C1 segment of cervical spinal cord (tissue), 14 donors: ENCODE measurements at regions not wholly inside any gene's neighbourhood (a gene's known extent, or its start where the extent isn't known, plus 50 kb on each side); places are given as distances from the start of the nearest gene placed in this dataset.
A peak's percentile ranks its signal among the peaks of the same experiment; 100 is the strongest.
"Not testable (repeated sequence)": the region's sequence is repeated elsewhere in the genome, so short reads cannot be mapped to it uniquely, and the experiment has no call there.

Source experiments
- DNase-seq, 14 donors: peaks; one replicate each; lab custom pipeline; 2025; lab: John Stamatoyannopoulos, UW

DNA sequence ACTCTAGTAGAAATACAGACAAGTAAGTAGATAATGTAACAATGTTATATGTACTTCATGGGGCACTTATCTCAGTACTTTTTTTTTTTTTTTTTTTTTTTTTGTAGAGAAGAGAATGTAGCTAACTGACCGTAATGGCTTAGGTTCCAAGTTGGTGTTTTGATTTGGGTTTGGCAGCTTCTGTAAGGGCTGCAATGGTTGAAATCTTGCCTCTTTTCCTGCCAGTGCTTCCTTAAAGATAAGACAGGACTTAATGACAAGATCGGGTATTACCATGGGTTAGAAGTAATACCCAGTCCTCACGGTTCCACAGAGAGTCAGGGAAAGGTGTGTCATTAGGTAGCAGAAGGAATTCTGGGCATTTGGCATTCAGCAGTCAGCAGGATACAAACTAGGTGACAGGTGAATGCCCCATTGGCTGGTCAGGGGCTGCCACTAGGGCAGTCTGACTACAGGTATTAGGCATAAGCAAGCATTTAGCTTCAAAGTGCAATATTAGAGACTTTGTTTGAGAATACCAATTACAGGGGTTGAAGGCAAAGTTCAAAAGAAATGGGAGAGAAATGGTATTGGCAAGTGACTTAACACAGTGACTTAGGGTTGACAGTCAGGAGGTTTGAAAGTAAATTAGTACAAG, 189.4 kb upstream of the RND3 start:
- DNase-seq = no peak

DNA sequence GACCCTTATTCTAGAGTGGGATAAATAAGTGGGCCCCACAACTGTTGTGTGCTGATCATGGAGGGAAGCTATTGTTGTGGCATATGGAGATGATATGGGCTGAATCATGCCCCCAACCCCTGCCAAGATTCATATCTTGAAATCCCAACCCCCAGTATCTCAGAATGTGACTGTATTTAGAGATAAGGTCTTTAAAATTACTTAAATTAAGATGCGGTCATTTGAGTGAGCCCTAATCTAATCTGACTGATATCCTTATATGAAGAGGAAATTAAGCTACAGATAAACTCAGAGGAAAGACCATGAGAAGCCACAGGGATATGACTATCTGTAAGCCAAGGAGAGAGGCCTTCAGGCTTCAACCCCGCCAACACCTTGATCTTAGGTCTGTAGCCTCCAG, 188.3 kb upstream of the RND3 start:
- DNase-seq = no peak

GRCh38 chr2:150674283-150674682, 186.8 kb upstream of the RND3 start:
- no peak for DNase-seq

- DNase-seq = no peak
These were observed 184.8 kb upstream of the RND3 start for GRCh38 chr2:150672311-150672710.

- no peak for DNase-seq
These were observed 182.0 kb upstream of the RND3 start for GRCh38 chr2:150669492-150669891.

DNA sequence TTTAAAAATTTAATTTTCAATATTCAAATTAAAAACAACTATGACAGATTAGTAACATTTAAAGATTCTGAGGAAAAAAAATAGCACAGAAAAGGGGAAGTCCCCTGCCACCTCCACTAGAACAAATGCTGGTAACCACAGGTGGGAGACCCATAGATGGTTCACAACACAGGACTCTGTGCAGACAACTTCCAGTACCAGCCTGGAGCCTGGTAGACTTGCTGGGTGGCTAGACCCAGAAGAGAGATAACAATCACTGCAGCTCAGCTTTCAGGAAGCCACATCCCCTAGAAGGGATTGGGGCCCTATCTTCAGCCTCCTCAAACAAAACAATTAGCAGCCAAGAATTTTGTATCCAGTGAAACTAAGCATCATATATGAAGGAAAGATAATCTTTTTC, 179.6 kb upstream of the RND3 start:
- DNase-seq = not testable (repeated sequence)

- no peak for DNase-seq
These were observed 175.7 kb upstream of the RND3 start for GRCh38 chr2:150663143-150663542.

GRCh38 chr2:150656002-150656401, 168.5 kb upstream of the RND3 start:
- no peak for DNase-seq

GRCh38 chr2:150653351-150653750, 165.9 kb upstream of the RND3 start:
- no peak for DNase-seq

DNA sequence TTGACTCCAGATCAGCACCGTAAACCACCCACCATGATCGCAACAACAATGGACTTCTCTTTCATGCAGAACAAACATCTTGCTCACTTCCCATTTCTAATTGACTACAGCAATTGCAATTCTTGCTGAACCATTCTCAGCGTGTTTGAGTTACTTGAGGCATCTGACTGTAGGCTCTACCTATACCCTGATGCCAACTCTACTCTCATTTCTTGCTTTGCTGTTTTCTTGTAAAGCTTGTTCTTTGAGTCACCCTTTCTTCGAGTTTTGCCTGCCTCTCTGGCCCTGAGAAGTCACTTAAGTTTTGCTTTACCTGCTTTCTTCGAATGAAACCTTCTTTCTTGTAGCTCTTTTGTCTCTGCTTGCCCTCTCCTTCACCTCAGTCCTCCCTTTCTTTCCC, 160.5 kb upstream of the RND3 start:
- DNase-seq = no peak

DNA sequence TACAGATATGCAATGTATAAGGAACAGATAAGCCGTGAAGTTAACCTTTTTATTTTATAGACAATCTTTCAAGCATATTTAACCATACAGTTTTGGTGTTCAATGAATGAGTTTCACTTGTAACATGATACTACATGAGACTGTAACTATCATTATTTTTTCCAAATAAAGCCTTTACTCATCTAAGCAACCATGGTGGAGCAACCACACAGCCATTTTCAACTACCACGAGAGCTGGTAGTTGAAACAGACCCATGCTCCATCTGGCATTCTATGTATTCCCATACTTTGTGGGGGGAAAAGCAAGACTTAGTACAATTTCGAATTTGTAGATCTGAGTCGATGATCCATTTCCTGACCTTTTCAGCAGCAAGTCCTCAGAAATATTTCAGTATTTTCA, 159.3 kb upstream of the RND3 start:
- no peak for DNase-seq

- no peak for DNase-seq
These were observed 157.0 kb upstream of the RND3 start for GRCh38 chr2:150644298-150645067.

DNA sequence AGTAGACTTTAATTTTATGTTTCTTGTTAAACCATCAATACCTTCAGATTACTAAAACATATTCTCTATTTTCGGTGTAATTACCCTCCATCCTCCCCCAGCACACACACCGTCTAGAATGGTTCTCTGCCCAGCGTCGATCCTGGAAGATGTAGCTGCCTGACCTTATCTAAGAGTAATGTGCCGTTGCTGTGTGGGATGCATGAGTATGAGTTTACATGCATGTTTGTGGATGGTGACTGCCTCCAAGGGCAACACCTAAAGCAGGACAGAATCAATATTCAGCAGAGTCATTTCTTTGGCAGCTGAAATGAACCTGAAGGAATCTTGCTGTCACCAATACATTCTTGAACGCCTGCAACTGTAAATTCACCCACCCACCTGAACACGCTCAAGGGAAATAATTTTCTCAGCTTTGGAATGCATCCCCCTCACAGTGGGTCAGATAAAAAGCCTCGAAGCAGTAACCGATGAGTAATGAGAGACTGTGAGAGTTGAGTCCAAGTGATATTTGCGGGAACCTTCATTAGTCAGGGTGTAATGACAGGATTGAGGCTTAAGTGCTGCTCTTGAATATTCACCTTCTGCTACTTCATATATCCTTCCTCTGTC, 155.8 kb upstream of the RND3 start:
- DNase-seq = no peak

DNA sequence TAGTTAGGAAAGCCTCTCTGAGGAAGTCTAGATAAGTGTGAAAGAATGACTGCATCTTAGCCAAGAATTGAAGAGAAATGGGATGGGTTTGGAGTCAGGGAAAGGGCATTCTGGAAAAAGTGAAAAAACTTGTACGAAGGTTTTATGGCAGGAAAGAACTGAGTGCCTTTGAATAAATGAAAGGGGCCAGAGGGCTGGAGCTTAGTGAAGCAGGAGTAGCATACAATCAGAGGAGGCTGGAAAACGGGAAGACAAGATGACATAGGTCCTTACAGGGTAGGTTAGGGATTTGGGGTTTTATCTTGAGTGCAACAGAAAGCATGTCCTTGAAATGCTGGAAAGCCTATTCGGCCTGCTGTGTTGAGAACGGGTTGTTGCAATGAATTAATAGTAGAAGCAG, 152.6 kb upstream of the RND3 start:
- DNase-seq = no peak

DNA sequence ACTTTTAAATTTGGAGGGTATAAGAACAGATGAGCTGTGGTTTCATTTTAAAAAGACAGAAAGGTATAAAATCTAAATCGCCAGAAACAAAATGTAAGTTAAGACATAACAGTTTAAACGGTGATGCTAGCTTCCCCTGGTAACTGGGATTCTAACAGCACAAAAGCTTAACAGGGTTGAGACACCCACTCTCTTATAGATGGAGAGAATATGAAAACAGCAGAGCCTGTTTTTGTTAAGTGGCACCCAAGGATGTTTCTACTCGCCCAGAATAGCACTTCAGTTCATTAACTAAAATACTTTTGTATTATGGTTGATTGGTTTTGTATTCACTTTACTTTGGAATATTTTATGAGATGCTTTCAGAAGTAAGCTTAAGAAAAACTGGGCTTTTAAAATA, 151.9 kb upstream of the RND3 start:
- no peak for DNase-seq

- no peak for DNase-seq
These were observed 143.9 kb upstream of the RND3 start for GRCh38 chr2:150631236-150631821.

- peak in 5 of 14 donors; percentile 3 to 31 (median 5) for DNase-seq
These were observed 143.2 kb upstream of the RND3 start for GRCh38 chr2:150630587-150631235.

- DNase-seq = no peak
These were observed 140.1 kb upstream of the RND3 start for GRCh38 chr2:150627526-150627925.

GRCh38 chr2:150626934-150627411, 139.5 kb upstream of the RND3 start:
- DNase-seq = no peak

- DNase-seq = no peak
These were observed 138.3 kb upstream of the RND3 start for GRCh38 chr2:150625741-150626140.

DNA sequence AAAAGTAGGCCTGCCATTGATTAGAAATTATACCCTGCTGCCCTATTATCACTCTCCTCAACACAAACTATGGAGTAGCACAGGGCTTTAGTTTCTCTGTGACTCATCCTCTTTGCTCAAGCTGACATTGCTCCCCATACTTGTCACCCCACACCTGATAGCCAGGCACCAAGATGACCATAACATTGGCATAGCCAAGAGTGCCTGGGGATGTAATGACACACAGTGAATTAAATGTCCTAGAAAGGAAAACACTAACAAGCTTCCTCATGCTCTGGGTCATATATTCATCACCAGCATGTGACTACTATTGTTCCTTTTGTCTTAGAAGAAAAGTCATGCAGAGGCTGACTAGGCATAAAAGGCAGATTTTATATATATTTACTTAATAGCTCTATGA, 137.8 kb upstream of the RND3 start:
- DNase-seq = no peak

DNA sequence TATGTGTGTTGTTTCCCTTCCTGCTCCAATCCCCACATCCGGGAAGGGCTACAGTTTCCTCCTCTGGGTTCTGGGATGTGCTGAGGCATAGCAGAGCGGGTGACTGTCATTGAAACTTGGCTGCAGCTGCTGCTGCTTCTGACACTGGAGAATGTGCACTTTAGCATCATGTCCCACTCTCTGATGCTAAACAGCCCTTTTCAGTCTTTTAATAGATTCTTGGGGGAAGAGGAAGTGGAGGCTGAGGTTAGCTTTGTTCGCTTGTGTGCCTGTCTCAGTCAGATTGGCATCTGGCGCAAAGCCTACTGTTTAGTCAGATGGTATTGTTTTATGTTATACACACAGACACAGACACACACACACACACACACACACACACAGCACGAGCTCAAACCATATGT, 136.5 kb upstream of the RND3 start:
- peak in 1 of 14 donors; percentile 11 for DNase-seq
